H1 (cell line): ENCODE measurements at regions not wholly inside any gene's neighbourhood (a gene's known extent, or its start where the extent isn't known, plus 50 kb on each side); places are given as distances from the start of the nearest gene placed in this dataset.

ENCODE experiments used
- CTCF ChIA-PET: fragments of 300-600 bp; sonication (Branson Sonifier 250); formaldehyde crosslinking; loops from one replicate; lab custom pipeline; 2021; ENCODE audit not compliant: partially characterized antibody; lab: Charles Lee
- POLR2A ChIA-PET: fragments of 300-600 bp; sonication (Branson Sonifier 250); formaldehyde crosslinking; loops from one replicate; lab custom pipeline; 2021; ENCODE audit warnings: inconsistent platforms; ENCODE audit not compliant: partially characterized antibody; lab: Charles Lee
- DNase-seq, 2 experiments: peaks; one replicate each; pipeline versions ENCODE4 v3.0.0 to v3.0.0-alpha.2; 2010 to 2022; ENCODE audit warnings: low spot score in 2 of 2, low read depth in 1 of 2, mixed read lengths in 1 of 2
- FAIRE-seq: peaks from 2 replicates; lab custom pipeline; 2011; peaks lifted over from hg19 to GRCh38; lab: Jason Lieb, UNC
- H2AFZ ChIP-seq: 2 replicates; pipeline ENCODE4 v1.8.1; 2012; ENCODE audit warnings: low read length, inconsistent platforms
- H2AK5ac ChIP-seq: 2 replicates; pipeline ENCODE4 v1.6.1; 2013; ENCODE audit warnings: low read depth, low read length
- H2BK120ac ChIP-seq: replicated peaks from 2 replicates; pipeline ENCODE3; 2013; ENCODE audit warnings: low read depth, low read length, inconsistent platforms
- H2BK12ac ChIP-seq: 2 replicates; pipeline ENCODE4 v1.6.1; 2013; ENCODE audit warnings: low read depth, low read length
- H2BK15ac ChIP-seq: 2 replicates; pipeline ENCODE4 v1.6.1; 2013; ENCODE audit warnings: low read length
- H2BK20ac ChIP-seq: 2 replicates; pipeline ENCODE4 v1.6.1; 2013; ENCODE audit warnings: low read length
- H2BK5ac ChIP-seq: 2 replicates; pipeline ENCODE4 v1.6.1; 2013; ENCODE audit warnings: low read depth, low read length
- H3K14ac ChIP-seq: 2 replicates; pipeline ENCODE4 v1.6.1; 2013; ENCODE audit warnings: inconsistent platforms; ENCODE audit not compliant: insufficient read length
- H3K18ac ChIP-seq: 2 replicates; pipeline ENCODE4 v1.6.1; 2013; ENCODE audit warnings: low read length; ENCODE audit errors: extremely low read depth
- H3K23ac ChIP-seq: 2 replicates; pipeline ENCODE4 v1.6.1; 2013; ENCODE audit warnings: inconsistent platforms; ENCODE audit not compliant: insufficient read length
- H3K23me2 ChIP-seq: 2 replicates; pipeline ENCODE4 v1.6.1; 2013; ENCODE audit warnings: low read depth, low read length
- H3K27ac ChIP-seq: 2 replicates; pipeline ENCODE4 v1.6.1; 2011; ENCODE audit warnings: low read depth, low read length, inconsistent platforms
- H3K27me3 ChIP-seq, 4 experiments: replicated peaks in 1 of 4; 1 replicate in 1 of 4; 2 replicates in 3 of 4; pipeline versions ENCODE4 v1.6.1 to v1.8.1; 2011 to 2013; ENCODE audit warnings: low read length in 3 of 4, mild to moderate bottlenecking in 3 of 4, inconsistent platforms in 2 of 4, mixed read lengths in 2 of 4, moderate library complexity in 1 of 4; ENCODE audit not compliant: control insufficient read depth in 3 of 4, insufficient read depth in 3 of 4; ENCODE audit errors: extremely low read depth in 1 of 4
- H3K36me3 ChIP-seq, 4 experiments: 2 replicates each; pipeline versions ENCODE4 v1.6.1 to v1.8.1; 2011 to 2013; ENCODE audit warnings: mild to moderate bottlenecking in 4 of 4, low read length in 3 of 4, moderate library complexity in 2 of 4, control low read depth in 1 of 4, inconsistent platforms in 1 of 4; ENCODE audit not compliant: insufficient read depth in 4 of 4, control insufficient read depth in 2 of 4
- H3K4ac ChIP-seq: replicated peaks from 2 replicates; pipeline ENCODE3; 2013; ENCODE audit warnings: low read length, low read depth, mixed read lengths, inconsistent platforms; ENCODE audit not compliant: insufficient read length
- H3K4me1 ChIP-seq, 4 experiments: replicated peaks in 1 of 4; 1 replicate in 1 of 4; 2 replicates in 3 of 4; pipeline versions ENCODE4 v1.6.1 to v1.8.1; 2011 to 2013; ENCODE audit warnings: low read length in 3 of 4, inconsistent platforms in 2 of 4, mixed read lengths in 1 of 4; ENCODE audit not compliant: insufficient read depth in 4 of 4, control insufficient read depth in 3 of 4
- H3K4me2 ChIP-seq, 2 experiments: 2 replicates each; pipeline versions ENCODE4 v1.6.1 to v1.8.1; 2011 to 2013; ENCODE audit warnings: low read depth in 2 of 2, low read length in 2 of 2, control low read depth in 1 of 2, inconsistent platforms in 1 of 2, mild to moderate bottlenecking in 1 of 2; ENCODE audit not compliant: insufficient read depth in 1 of 2
- H3K4me3 ChIP-seq, 4 experiments: fragments of 200-600, 300-600 bp in 1 of 4; sonication (generic), shearing (Covaris generic), sonication (Bioruptor Twin) in 1 of 4; 2 replicates each; pipeline versions ENCODE4 v1.5.1 to v1.8.1; 2011 to 2016; ENCODE audit warnings: low read length in 4 of 4, low read depth in 3 of 4, control low read depth in 2 of 4, inconsistent platforms in 2 of 4, mild to moderate bottlenecking in 2 of 4, mixed read lengths in 1 of 4, moderate library complexity in 1 of 4; ENCODE audit not compliant: insufficient read depth in 2 of 4; ENCODE audit errors: extremely low read depth in 1 of 4
- H3K56ac ChIP-seq: replicated peaks from 2 replicates; pipeline ENCODE3; 2013; ENCODE audit warnings: low read depth, mild to moderate bottlenecking, mixed read lengths, low read length, inconsistent platforms; ENCODE audit not compliant: insufficient read length
- H3K79me1 ChIP-seq: 2 replicates; pipeline ENCODE4 v1.6.1; 2013; ENCODE audit warnings: low read depth, low read length, control low read depth
- H3K79me2 ChIP-seq, 2 experiments: 2 replicates each; pipeline versions ENCODE4 v1.6.1 to v1.8.1; 2012 to 2013; ENCODE audit warnings: low read length in 2 of 2, mild to moderate bottlenecking in 2 of 2, inconsistent platforms in 1 of 2; ENCODE audit not compliant: insufficient read depth in 2 of 2, control insufficient read depth in 1 of 2
- H3K9ac ChIP-seq, 4 experiments: replicated peaks in 1 of 4; 1 replicate in 1 of 4; 2 replicates in 3 of 4; pipeline versions ENCODE4 v1.6.1 to v1.8.1; 2011 to 2013; ENCODE audit warnings: low read depth in 3 of 4, low read length in 3 of 4, control low read depth in 2 of 4, mild to moderate bottlenecking in 2 of 4, moderate library complexity in 2 of 4, inconsistent platforms in 1 of 4; ENCODE audit errors: extremely low read depth in 1 of 4
- H3K9me3 ChIP-seq, 2 experiments: 2 replicates each; pipeline versions ENCODE4 v1.6.1 to v1.8.1; 2012 to 2013; ENCODE audit warnings: mild to moderate bottlenecking in 2 of 2, moderate library complexity in 2 of 2, control low read depth in 1 of 2, inconsistent platforms in 1 of 2, low read depth in 1 of 2, low read length in 1 of 2, mixed read lengths in 1 of 2; ENCODE audit not compliant: insufficient read depth in 2 of 2
- H4K20me1 ChIP-seq, 2 experiments: replicated peaks in 1 of 2; 2 replicates each; pipeline versions ENCODE3 to v1.8.1; 2011 to 2013; ENCODE audit warnings: inconsistent platforms in 2 of 2, low read length in 2 of 2, mild to moderate bottlenecking in 1 of 2; ENCODE audit not compliant: insufficient read depth in 2 of 2, control insufficient read depth in 1 of 2
- H4K5ac ChIP-seq: 2 replicates; pipeline ENCODE4 v1.6.1; 2013; ENCODE audit warnings: low read length, low read depth, mixed read lengths, inconsistent platforms; ENCODE audit not compliant: insufficient read length
- H4K8ac ChIP-seq: 2 replicates; pipeline ENCODE4 v1.8.0; 2013; ENCODE audit warnings: mild to moderate bottlenecking, moderate library complexity, low read length, inconsistent platforms; ENCODE audit not compliant: insufficient read depth; ENCODE audit errors: extremely low read depth
- H4K91ac ChIP-seq: replicated peaks from 2 replicates; pipeline ENCODE3; 2013; ENCODE audit warnings: low read length, mixed read lengths, inconsistent platforms; ENCODE audit not compliant: insufficient read length
- EP300 ChIP-seq, 2 experiments: IDR thresholded peaks; 1 replicate in 1 of 2; 2 replicates in 1 of 2; pipeline ENCODE4 v1.6.1; 2011 to 2012; ENCODE audit warnings: low read depth in 2 of 2, low read length in 2 of 2, mild to moderate bottlenecking in 2 of 2, borderline replicate concordance in 1 of 2, inconsistent platforms in 1 of 2, moderate library complexity in 1 of 2
- HDAC2 ChIP-seq, 2 experiments: fragments of 300-600 bp in 1 of 2; sonication (generic) in 1 of 2; IDR thresholded peaks; 2 replicates each; pipeline ENCODE4 v1.6.1; 2011 to 2012; ENCODE audit warnings: low read depth in 2 of 2, low read length in 2 of 2, mild to moderate bottlenecking in 2 of 2, moderate library complexity in 2 of 2, borderline replicate concordance in 1 of 2, inconsistent platforms in 1 of 2
- KDM1A ChIP-seq: fragments of 200-600, 300-600 bp; sonication (generic); IDR thresholded peaks from 2 replicates; pipeline ENCODE4 v1.7.1; 2016; ENCODE audit warnings: mild to moderate bottlenecking, low read length, borderline replicate concordance
- KDM4A ChIP-seq: IDR thresholded peaks from one replicate; pipeline ENCODE4 v1.7.1; 2012; ENCODE audit warnings: low read depth, mild to moderate bottlenecking, moderate library complexity, low read length, inconsistent platforms; ENCODE audit not compliant: severe bottlenecking
- POLR2AphosphoS5 ChIP-seq: IDR thresholded peaks from 2 replicates; pipeline ENCODE4 v1.6.1; 2011; ENCODE audit warnings: low read depth, low read length
- RBBP5 ChIP-seq: IDR thresholded peaks from 2 replicates; pipeline ENCODE4 v1.7.1; 2012; ENCODE audit warnings: low read depth, mild to moderate bottlenecking, inconsistent platforms, low read length, moderate library complexity, borderline replicate concordance
- SAP30 ChIP-seq: fragments of 300-600 bp; sonication (generic); IDR thresholded peaks from 2 replicates; pipeline ENCODE4 v1.7.1; 2012; ENCODE audit warnings: low read length, moderate library complexity, mild to moderate bottlenecking, inconsistent platforms; ENCODE audit not compliant: insufficient read depth, insufficient replicate concordance
- SIX5 ChIP-seq: IDR thresholded peaks from 2 replicates; pipeline ENCODE4 v1.6.1; 2011; ENCODE audit warnings: mild to moderate bottlenecking, low read depth, low read length
- TBP ChIP-seq: IDR thresholded peaks from 2 replicates; pipeline ENCODE4 v1.6.1; 2011; ENCODE audit warnings: low read depth, low read length, improper control_type of control experiment
- WGBS, 2 experiments: shearing (Covaris generic) in 1 of 2; methylation state at CpG; one replicate each; pipeline versions ENCODE4 v1.1.6 to v1.1.7; 2013 to 2015; ENCODE audit warnings: low lambda C conversion rate in 2 of 2, mixed read lengths in 2 of 2, inconsistent platforms in 1 of 2, low coverage in 1 of 2, missing lambda C conversion rate in 1 of 2; ENCODE audit not compliant: insufficient replicate concordance in 2 of 2, insufficient coverage in 1 of 2, insufficient read length in 1 of 2; ENCODE audit errors: extremely low coverage in 1 of 2, missing lambda C conversion rate in 1 of 2; 5-methylcytosine and 5-hydroxymethylcytosine counted together
- TF ChIP-seq, protein P1 (sequence below): IDR thresholded peaks from 2 replicates; pipeline ENCODE4 v1.6.1; 2011; ENCODE audit warnings: low read length, improper control_type of control experiment

DNA sequence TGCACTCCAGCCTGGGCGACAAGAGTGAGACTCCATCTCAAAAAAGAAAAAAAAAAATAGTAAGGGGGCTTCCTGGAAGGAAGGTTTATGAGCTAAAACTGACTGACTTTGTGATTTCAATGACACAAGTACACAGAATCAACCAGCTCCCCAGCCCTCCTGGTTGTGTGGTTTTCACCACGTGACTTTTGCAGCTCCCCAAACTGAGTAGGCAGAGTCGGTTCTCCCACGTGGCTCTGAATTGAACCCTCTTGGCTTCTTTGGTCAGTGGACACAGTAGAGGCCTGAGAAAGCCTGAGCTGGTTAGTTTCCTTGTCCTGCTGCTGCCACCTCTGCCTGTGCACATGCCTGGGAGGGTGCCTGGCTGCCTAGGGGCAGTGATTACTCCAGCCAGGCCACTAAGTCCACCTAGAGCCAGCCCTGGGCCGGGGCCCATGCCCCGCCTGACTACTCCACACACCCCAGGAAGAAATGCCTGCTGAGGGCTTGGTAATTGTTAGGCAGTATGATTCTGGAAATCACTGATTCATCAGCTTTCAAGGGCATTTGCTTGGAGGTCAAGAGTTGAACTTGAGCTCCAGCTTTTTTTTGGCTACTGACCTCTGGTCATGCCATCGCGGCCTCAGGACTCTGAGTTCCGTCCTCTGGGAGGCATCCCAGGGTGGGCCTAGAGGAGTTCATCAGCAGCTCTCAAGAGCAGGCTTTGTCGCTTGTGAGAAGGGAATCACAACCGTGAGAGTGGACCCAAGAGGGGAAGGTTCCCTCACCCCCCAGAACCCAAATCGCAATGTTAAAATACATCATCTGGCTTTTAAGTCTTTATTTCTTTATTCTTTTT, 431.9 kb upstream of the HS6ST1 start:
- Histone ChIP-seq H3K23ac (no peak overlapping the region), H2BK5ac (no peak overlapping the region), H3K27ac (no peak overlapping the region), H2AFZ (0 out of 2 replicates have a peak overlapping the region, but pooled peaks have one; percentile 8), H3K9ac (no peak overlapping the region), H3K79me2 (no peaks in the 10 kb centered on the region), H2BK15ac (no peak overlapping the region), H3K79me1 (no peaks in the 10 kb centered on the region), H4K8ac (peak overlapping the region; percentile 15; the same call in 1 of the 2 replicates), H2BK120ac (no peak overlapping the region), H3K23me2 (no peaks in the 10 kb centered on the region), H2BK20ac (no peak overlapping the region), H4K20me1 (no peaks in the 10 kb centered on the region), H3K14ac (no peak overlapping the region), H3K4ac (no peak overlapping the region), H4K91ac (no peak overlapping the region), H3K36me3 (no peaks in the 10 kb centered on the region), H3K4me1 (peaks cover 0 to 2% (median 0%) of the 10 kb centered on the region in 4 experiments; a peak in 1 of 7 replicates), H3K56ac (no peak overlapping the region), H4K5ac (no peak overlapping the region), H3K27me3 (no peaks in the 10 kb centered on the region), H3K4me3 (no peak overlapping the region), H2BK12ac (no peak overlapping the region), H2AK5ac (no peak overlapping the region), H3K9me3 (no peaks in the 10 kb centered on the region; a peak in 1 of 4 replicates), H3K4me2 (no peak overlapping the region), H3K18ac (no peak overlapping the region)
- no peak for DNase-seq
- whole genome bisulfite sequencing, 2 experiments, result 96% methylated on average over 12 of the region's 12 CpGs; no CpG with 5 or more reads in 1 of the 2 experiments
- POLR2A ChIA-PET, result no interaction called here
- CTCF ChIA-PET, result interaction anchor here (0.8 to 2.0 kb wide), 7 partner anchors 14 to 547 kb away, joined by 3 to 5 read pairs (median 4); no protein-coding TSS in a partner anchor
- FAIRE-seq, result no peak
- TF ChIP-seq POLR2AphosphoS5 (no peak), RBBP5 (no peak), SIX5 (no peak), HDAC2 (IDR thresholded peaks at IDR 0.05; ENCODE audit: borderline replicate concordance in 1 of 2, low read depth in 2 of 2, low read length in 2 of 2) (no peak), EP300 (IDR thresholded peaks at IDR 0.05; ENCODE audit: borderline replicate concordance in 1 of 2, low read depth in 2 of 2, low read length in 2 of 2) (no peak), TBP (no peak), KDM4A (no peak), SAP30 (no peak), KDM1A (no peak)
- TF ChIP-seq, protein P1, sequence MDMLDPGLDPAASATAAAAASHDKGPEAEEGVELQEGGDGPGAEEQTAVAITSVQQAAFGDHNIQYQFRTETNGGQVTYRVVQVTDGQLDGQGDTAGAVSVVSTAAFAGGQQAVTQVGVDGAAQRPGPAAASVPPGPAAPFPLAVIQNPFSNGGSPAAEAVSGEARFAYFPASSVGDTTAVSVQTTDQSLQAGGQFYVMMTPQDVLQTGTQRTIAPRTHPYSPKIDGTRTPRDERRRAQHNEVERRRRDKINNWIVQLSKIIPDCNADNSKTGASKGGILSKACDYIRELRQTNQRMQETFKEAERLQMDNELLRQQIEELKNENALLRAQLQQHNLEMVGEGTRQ, result no peak
